Suprapubic skin (tissue), 4 donors: ENCODE measurements at regions not wholly inside any gene's neighbourhood (a gene's known extent, or its start where the extent isn't known, plus 50 kb on each side); places are given as distances from the start of the nearest gene placed in this dataset.

Source experiments
- CTCF ChIP-seq, 2 donors: fragments of 200-600 bp in 1 of 2; fragments of 450-650 bp in 1 of 2; sonication (generic) in 1 of 2; IDR thresholded peaks; one replicate each; pipeline ENCODE4 v1.5.1; 2016 to 2019; ENCODE audit warnings: antibody characterized with exemption in 2 of 2, mild to moderate bottlenecking in 1 of 2, moderate library complexity in 1 of 2
- EP300 ChIP-seq: sonication (generic); formaldehyde crosslinking; IDR thresholded peaks from one replicate; pipeline ENCODE4 v1.6.1; 2017; ENCODE audit warnings: antibody characterized with exemption
- POLR2A ChIP-seq, 2 donors: fragments of 450-650 bp; IDR thresholded peaks; one replicate each; pipeline ENCODE4 v1.6.1; 2017; ENCODE audit warnings: antibody characterized with exemption in 2 of 2, mild to moderate bottlenecking in 2 of 2, moderate library complexity in 2 of 2
- POLR2AphosphoS5 ChIP-seq, 3 donors: sonication (generic); formaldehyde crosslinking; IDR thresholded peaks; one replicate each; pipeline ENCODE4 v1.6.1; 2017; ENCODE audit warnings: antibody characterized with exemption in 3 of 3

DNA sequence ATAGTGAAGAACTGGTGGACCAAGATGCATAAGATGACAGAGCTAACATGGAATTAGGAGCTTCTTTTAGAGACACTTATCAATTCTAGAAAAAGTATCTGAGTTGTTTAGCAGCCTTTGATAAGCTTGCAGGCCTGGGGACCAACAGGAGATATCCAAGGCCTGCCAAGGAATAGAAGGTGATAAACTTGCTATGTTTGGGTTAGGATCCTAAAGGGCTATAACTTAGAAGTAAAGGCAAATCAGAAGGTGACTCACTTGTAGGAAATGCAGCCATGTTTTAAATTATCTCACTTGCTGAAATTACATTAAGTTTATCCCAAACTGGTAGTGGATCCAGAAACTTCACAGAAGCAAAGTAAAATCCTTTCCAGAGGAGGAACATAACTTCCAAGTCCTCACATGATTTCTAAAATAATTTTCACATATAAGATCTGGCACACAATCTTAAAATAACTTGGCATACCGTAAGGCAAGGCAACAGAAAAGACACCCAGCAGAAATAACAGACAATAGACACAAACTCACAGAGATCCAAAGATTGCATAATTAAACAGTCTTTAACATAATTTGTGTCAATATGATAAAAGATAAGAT is 69.6 kb upstream of the TEAD1 start:
- TF ChIP-seq CTCF (IDR thresholded peaks at IDR 0.05) (no peak), POLR2A (IDR thresholded peaks at IDR 0.05) (no peak), POLR2AphosphoS5 (IDR thresholded peaks at IDR 0.05) (no peak), EP300 (no peak)
